ENCODE measurements at regions not wholly inside any gene's neighbourhood (a gene's known extent, or its start where the extent isn't known, plus 50 kb on each side); places are given as distances from the start of the nearest gene placed in this dataset.

GRCh38 chr6:165742047-165742446 lies 79.0 kb upstream of the PDE10A start:
- DNase-seq, result no peak

GRCh38 chr6:165737396-165737795 lies 74.4 kb upstream of the PDE10A start:
- no peak for DNase-seq

- DNase-seq, result no peak
Observed at GRCh38 chr6:165735065-165735464, 72.0 kb upstream of the PDE10A start.

- no peak for DNase-seq
Observed at GRCh38 chr6:165733489-165733791, 70.4 kb upstream of the PDE10A start.

- no peak for DNase-seq
Observed at GRCh38 chr6:165732696-165733488, 69.9 kb upstream of the PDE10A start.

- no peak for DNase-seq
Observed at GRCh38 chr6:165729307-165729936, 66.4 kb upstream of the PDE10A start.

- DNase-seq, result no peak
Observed at GRCh38 chr6:165728216-165728615, 65.2 kb upstream of the PDE10A start.

- peak; percentile 40 for DNase-seq
Observed at GRCh38 chr6:165726965-165727381, 63.9 kb upstream of the PDE10A start.

GRCh38 chr6:165726290-165726875 lies 63.3 kb upstream of the PDE10A start:
- no peak for DNase-seq

- no peak for DNase-seq
Observed at GRCh38 chr6:165725201-165725600, 62.2 kb upstream of the PDE10A start.

GRCh38 chr6:165723326-165723725 lies 60.3 kb upstream of the PDE10A start:
- no peak for DNase-seq

GRCh38 chr6:165722022-165722421 lies 59.0 kb upstream of the PDE10A start:
- no peak for DNase-seq

GRCh38 chr6:165721356-165721755 lies 58.3 kb upstream of the PDE10A start:
- no peak for DNase-seq

- DNase-seq, result no peak
Observed at GRCh38 chr6:165718491-165718891, 55.5 kb upstream of the PDE10A start.

- DNase-seq, result no peak
Observed at GRCh38 chr6:165717732-165718465, 54.9 kb upstream of the PDE10A start.

- DNase-seq, result no peak
Observed at GRCh38 chr6:165716886-165717285, 53.8 kb upstream of the PDE10A start.

- DNase-seq, result no peak
Observed at GRCh38 chr6:165715428-165715827, 52.4 kb upstream of the PDE10A start.

GRCh38 chr6:165714907-165715306 lies 51.9 kb upstream of the PDE10A start:
- no peak for DNase-seq

- no peak for DNase-seq
Observed at GRCh38 chr6:165713845-165714466, 50.9 kb upstream of the PDE10A start.
